GM19324 (cell line): ENCODE measurements at regions not wholly inside any gene's neighbourhood (a gene's known extent, or its start where the extent isn't known, plus 50 kb on each side); places are given as distances from the start of the nearest gene placed in this dataset.
"Not testable (repeated sequence)": the region's sequence is repeated elsewhere in the genome, so short reads cannot be mapped to it uniquely, and the experiment has no call there.

Experiments
- ATAC-seq: cut with Tn5 transposase; IDR thresholded peaks from one replicate; pipeline ENCODE4 v1.9.1; 2021; ENCODE audit warnings: mild to moderate bottlenecking, moderate library complexity; ENCODE audit not compliant: unreplicated experiment, low FRiP score

- no peak for ATAC-seq
Measured at GRCh38 chr17:71527311-71527710, 593.5 kb upstream of the SOX9 start.

GRCh38 chr17:71528210-71528609, 592.6 kb upstream of the SOX9 start:
- no peak for ATAC-seq

DNA sequence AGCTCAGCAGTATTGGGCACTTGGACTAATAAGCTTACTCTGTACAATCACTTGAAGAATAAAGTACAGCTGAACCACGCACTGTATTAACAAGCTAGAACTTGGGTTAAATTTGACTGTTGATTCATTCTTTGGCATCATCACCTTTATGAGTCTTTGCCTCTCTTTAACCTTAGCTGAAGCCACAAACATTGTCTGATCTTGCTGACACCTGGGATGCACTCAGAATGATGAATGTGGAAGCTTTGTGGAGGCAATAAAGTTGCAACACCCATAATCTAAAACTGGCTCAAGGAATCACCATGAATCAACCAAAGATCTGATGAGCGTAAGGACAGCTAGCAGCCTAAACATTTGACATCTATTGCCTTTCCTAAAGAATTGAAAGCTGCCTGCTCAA, 590.6 kb upstream of the SOX9 start:
- ATAC-seq = no peak

DNA sequence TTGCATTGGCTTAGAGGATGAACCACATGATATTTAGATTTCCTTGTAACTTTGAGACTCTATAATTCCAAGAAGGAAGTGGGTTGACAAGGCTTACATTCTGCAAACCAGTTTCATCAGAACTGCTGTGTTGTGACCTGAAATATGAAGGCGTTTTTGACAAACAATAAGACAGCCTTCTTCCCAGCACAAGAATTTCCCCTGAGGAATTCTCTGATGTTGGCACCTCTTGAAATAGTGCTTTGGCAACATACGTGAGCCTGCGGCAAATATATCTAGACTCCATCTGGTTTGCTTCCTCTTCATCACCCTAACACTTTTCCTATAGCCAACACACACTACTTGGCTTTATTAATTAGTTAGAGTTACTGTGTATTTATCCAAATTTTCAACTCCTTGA, 585.5 kb upstream of the SOX9 start:
- ATAC-seq = no peak

DNA sequence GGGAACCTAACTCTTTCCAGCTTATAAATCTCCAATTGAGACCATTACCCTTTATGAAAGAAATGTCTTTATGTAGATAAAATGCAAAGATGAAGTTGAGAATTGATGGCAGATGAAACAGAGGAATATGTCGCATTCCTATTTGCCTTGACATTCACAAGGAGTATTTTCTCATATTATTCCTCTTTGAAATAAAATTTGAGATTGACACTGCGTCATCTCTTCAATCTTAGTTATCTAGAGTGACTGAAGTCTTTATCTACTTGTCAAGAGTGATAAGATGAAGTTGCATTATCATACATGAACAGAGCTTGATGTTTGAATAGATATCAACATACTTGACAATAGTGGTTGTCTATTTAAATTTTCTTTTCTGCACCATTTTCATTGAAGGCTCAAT, 574.4 kb upstream of the SOX9 start:
- no peak for ATAC-seq

- ATAC-seq = no peak
Measured at GRCh38 chr17:71547904-71548303, 572.9 kb upstream of the SOX9 start.

GRCh38 chr17:71548540-71549190, 572.2 kb upstream of the SOX9 start:
- no peak for ATAC-seq

DNA sequence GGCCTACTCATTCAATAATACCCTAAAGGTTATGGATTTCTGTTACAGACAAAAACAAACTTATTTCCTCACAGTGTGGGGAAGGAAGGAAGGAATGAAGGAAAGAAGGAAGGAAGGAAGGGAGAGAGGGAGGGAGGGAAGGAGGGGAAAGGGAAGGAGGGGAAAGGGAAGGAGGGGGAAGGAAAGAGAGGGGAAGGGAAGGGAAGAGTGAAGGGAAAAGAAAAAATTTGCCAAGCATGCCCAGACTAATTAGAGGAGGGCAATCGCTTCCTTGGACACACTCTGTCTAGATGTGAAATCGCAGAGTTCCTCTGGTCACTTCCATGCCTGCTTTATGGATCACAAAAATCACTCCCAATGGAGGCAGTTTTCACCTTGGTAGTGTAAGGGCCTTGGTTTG, 570.1 kb upstream of the SOX9 start:
- ATAC-seq = no peak

GRCh38 chr17:71553381-71553780, 567.4 kb upstream of the SOX9 start:
- no peak for ATAC-seq

DNA sequence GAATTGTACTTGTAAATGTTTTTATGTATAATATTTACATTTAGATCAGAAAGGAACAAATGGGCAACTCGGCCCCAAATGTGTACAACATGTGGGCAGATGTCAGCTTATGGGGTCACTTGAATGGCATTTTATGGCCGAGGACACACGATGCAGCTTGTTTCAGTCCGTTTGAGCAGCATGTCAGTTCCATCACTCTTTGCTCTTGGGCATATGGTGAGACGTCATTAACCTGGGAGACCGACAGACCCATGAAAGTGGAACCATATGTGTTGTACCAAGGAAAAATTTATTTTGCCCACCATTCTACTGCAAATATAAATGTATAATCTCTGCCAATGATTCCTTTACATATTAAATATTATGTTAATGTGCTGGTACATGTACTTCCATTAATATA, 561.9 kb upstream of the SOX9 start:
- no peak for ATAC-seq

DNA sequence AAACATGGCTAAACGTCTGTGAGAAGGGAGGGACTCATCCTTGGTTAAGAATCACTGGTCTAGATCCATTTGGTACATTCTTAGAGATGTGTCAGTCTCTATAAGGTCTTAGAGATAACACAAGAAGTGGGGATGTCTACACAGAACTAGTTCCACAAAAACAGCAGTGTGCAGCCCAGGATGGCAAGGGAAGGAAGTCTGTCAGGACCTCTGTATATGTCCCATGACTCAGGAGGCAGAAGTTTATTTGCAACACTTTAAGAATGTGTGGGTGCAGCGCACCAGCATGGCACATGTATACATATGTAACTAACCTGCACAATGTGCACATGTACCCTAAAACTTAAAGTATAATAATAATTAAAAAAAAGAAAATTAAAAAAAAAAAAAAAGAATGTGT, 548.5 kb upstream of the SOX9 start:
- ATAC-seq = no peak

GRCh38 chr17:71578446-71578845, 542.4 kb upstream of the SOX9 start:
- no peak for ATAC-seq

GRCh38 chr17:71580220-71580619, 540.6 kb upstream of the SOX9 start:
- no peak for ATAC-seq

DNA sequence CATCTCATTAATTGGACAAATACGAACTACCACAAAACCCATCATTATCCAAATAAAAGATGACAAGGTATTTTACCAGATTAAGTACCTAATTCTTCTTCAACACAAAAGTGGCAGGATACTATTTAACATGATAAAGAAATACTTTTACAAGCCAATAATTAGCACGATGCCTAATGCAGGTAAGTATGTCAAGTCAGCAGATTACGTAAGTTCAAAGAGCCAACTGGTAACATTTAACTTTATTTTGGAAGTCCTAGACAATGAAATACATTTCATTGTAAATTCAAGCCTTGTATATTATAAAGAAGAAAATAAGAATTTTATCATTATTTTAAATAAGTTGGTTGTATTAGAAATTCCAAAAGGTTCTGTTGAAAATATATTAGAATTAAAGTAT, 535.3 kb upstream of the SOX9 start:
- no peak for ATAC-seq

DNA sequence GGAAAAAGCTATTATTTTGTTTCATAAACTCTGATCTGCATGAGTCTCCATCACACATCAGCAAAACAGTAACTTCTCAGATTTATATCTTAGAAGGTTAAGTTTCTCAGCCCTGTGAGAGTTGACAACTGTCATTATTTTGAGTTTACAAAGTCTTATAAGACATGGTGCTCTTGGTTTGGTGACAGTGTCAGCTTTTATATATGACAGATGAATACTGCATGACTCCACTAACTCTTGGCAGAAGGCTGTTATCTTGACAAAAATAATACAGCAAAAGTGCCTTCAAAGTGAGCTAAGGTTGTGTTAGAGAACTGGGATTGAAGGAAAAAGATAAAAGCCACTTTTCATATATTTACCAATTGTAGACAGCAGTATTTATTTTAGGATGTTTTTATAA, 528.4 kb upstream of the SOX9 start:
- ATAC-seq = no peak

GRCh38 chr17:71593078-71593477, 527.7 kb upstream of the SOX9 start:
- ATAC-seq = no peak

DNA sequence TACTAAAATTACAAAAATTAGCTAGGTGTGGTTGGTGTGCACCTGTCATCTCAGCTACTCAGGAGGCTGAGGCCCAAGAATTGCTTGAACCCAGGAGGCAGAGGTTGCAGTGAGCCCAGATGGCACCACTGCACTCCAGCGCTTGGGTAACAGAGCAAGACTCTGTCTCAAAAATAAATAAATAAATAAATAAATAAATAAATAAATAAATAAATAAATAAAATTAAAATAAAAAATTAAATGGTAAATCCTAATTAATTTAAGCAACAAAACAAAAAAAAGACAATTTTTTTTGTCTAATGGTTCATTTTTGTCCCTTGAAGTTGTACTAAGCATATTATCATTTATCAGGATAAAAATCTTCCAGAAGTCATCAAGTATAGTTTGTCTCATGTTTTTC, 521.2 kb upstream of the SOX9 start:
- ATAC-seq = not testable (repeated sequence)

- ATAC-seq = no peak
Measured at GRCh38 chr17:71600137-71600789, 520.6 kb upstream of the SOX9 start.

- no peak for ATAC-seq
Measured at GRCh38 chr17:71601894-71602504, 518.8 kb upstream of the SOX9 start.

DNA sequence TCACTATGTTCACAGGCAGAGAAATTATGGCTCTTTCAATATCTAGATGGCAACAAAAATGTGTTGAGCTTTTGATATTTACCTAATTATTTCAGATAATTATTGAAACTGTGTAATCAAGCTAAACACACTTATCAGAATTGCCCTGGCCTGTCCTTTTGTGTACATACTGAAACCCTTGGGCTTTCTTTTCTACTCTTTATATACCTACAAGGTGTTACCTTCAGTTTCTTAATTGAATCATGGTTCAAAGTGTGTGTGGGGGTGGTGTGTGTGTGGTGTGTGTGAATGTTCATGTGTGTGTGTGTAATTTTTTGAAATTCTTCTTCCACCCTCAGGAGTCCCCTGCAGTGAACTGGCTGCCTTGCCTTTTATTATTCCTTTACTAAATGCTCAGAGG, 506.8 kb upstream of the SOX9 start:
- ATAC-seq = no peak

DNA sequence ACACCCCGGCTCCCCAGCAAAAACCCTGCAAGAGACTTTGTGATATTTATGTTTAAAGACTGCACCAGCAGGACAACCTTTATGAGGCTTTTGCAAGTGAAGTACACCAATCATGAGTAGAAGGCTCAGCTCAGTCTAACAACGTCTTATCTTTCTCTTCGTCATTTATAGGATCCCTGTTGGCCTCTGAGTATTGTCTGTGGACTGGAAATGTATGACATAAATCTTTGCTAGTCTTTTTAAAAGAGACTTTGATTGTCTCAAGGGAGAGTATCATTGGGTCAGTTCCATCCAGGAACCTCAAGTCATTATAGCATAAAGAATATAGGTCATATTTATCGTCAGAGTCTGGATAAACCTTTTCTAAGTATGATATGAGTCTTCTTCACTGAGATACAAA, 505.0 kb upstream of the SOX9 start:
- no peak for ATAC-seq

GRCh38 chr17:71617767-71618166, 503.1 kb upstream of the SOX9 start:
- not testable (repeated sequence) for ATAC-seq
